GM20000 (cell line): ENCODE measurements at regions not wholly inside any gene's neighbourhood (a gene's known extent, or its start where the extent isn't known, plus 50 kb on each side); places are given as distances from the start of the nearest gene placed in this dataset.

Source experiments
- DNase-seq: peaks from one replicate; pipeline ENCODE4 v3.0.0; 2012; ENCODE audit warnings: low spot score
- TF ChIP-seq, protein P1 (sequence below): IDR thresholded peaks from 2 replicates; pipeline ENCODE4 v1.5.1; 2012; ENCODE audit warnings: mild to moderate bottlenecking, control low read depth; ENCODE audit errors: extremely low read depth, missing control alignments

DNA sequence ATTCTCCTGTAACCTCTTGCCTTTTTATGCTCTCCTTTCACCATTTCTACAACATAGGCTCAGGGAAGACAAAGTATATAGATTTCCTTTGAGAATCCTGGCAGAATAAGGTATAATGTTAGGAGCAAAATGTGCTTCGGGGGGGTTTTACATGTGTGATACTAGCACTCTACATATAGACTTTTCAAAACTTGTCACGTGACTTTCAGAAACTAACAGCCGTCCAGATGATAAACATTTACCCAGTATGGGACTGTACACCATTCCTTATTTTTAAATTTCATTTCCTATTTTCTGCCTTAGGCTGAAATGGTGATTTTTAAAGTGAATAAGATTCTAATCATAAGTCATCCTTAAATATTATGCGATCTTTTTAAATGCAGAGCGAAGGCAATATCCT, 420.4 kb upstream of the PITX2 start:
- TF ChIP-seq, protein P1, sequence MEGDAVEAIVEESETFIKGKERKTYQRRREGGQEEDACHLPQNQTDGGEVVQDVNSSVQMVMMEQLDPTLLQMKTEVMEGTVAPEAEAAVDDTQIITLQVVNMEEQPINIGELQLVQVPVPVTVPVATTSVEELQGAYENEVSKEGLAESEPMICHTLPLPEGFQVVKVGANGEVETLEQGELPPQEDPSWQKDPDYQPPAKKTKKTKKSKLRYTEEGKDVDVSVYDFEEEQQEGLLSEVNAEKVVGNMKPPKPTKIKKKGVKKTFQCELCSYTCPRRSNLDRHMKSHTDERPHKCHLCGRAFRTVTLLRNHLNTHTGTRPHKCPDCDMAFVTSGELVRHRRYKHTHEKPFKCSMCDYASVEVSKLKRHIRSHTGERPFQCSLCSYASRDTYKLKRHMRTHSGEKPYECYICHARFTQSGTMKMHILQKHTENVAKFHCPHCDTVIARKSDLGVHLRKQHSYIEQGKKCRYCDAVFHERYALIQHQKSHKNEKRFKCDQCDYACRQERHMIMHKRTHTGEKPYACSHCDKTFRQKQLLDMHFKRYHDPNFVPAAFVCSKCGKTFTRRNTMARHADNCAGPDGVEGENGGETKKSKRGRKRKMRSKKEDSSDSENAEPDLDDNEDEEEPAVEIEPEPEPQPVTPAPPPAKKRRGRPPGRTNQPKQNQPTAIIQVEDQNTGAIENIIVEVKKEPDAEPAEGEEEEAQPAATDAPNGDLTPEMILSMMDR = no peak

DNA sequence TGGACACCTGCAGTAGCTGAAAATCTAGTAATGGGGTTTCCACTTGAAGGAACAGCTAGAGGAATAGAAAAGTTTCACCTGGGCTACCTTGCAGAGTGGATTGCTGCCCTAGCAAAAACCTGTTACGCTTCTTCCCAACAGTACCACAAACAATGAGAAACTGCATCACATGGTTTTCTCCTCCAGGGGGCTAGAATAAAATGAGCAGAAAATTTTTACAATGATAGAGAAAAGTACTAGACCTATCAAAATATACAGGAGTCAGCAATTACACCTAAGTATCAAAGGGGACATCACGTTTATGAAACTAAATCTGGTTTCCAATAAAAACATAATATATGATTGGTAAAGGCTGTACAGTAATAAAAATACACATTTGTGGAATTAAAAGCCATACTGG, 423.1 kb upstream of the PITX2 start:
- TF ChIP-seq, protein P1 = no peak
- no peak for DNase-seq

More for the DNA sequence above, 420.4 kb upstream of the PITX2 start:
- no peak for DNase-seq

DNA sequence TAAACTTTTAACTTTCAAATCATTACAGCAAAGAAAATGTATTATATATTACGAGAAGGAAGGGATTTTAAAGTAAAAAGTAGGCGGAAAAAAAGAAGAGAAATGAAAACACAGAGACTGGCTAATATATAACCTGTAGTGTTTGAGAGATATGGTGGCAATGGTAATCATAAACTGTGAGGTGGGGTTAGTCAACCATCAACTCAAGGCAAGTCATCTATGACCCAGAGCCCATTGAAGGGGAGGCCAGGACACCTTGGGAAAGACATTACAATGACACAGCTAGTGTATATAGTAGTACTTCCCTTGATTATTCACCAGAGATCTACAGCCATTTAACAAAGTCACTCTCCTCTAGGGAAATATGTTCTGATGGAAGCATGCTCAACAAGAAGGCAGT, 423.9 kb upstream of the PITX2 start:
- no peak for DNase-seq
- TF ChIP-seq, protein P1 = no peak

DNA sequence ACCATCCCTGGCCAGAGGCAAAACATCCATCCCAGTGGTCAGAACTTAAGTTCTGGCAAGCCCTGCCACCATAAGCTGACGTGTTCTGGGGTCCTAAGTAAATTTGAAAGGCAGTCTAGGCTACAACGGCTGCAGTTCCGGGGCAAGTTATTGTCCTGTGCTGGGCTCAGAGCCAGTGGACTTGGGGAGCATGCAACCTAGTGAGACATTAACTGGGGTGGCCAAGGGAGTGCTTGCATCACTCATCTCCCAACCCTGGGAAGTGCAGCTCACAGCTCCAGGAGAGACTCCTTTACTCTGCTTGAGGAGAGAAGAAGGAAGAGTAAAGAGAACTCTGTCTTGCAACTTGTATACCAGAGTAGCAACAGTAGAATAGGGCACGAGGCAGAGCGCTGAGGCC, 425.4 kb upstream of the PITX2 start:
- DNase-seq = no peak
- TF ChIP-seq, protein P1 = no peak

DNA sequence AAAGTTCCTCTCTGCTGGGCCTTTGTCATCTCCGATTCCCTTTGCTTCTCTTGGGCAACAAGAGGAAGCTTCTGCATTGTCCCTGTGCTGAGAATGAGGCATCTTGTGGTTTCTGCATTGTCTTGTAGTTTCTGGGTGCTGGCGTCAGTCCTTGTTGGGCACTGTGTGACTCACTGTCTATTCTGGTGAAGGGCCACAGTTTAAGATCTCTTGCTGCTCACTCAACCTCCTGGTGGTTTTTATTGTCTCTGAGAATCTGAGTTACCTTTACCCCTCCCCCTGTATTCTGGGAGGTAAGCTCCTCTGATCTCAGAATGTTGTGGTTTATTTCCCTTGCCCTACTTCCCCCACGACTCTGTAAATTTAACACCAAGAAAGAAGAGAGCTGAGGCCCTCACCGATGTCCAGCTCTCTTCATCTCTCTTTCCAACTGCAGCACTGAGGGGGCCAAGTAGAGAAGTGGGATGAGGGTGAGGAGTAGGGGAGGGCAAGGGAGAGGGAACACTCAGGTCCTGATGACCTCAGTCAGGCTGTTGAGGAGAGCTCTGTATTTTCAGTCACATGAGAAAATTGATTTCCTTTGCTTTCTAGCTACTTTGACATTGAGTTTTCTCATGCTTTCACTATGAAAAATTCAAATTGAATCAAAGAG, 441.6 kb upstream of the PITX2 start:
- no peak for DNase-seq
- TF ChIP-seq, protein P1 = no peak

DNA sequence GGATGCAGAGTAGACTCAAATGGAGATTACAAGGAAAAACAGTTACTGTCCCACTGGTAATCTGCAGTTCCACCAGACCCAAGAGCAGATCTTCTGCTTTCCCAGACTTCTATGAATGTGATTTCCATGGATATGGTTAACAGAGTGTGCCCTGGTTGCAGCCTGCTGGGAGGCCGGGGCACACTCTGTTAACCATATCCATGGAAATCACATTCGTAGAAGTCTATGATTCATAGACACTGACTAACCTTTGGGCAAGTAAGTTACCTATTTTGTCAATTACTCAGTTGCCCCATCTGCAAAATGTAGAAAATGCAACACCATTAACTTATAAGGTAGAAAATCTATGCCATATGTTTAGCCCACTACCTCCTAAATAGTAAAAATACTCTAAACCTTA, 443.1 kb upstream of the PITX2 start:
- TF ChIP-seq, protein P1 = no peak
- DNase-seq = no peak

DNA sequence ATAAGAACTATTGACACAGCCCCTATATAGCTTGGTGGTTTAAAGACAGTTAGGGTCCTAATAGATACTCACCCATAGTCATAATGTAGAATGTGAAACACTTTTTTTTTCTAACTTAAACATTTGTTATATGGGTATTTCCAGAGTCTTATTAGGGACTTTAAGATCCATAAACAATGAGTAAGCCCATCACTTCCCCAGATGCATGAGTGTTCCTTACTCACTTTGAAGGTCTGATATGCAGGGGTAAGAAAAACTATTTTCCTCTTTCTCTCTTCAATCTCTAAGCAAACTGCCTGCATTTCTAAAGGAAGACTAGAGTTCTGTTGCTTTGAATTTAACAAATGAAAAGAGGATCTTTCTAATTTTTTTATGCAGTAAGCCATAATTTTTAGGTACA, 443.6 kb upstream of the PITX2 start:
- no peak for DNase-seq

More for the DNA sequence above, 443.6 kb upstream of the PITX2 start:
- TF ChIP-seq, protein P1 = no peak
